Type B pancreatic cell (in vitro differentiated cells): ENCODE measurements at regions not wholly inside any gene's neighbourhood (a gene's known extent, or its start where the extent isn't known, plus 50 kb on each side); places are given as distances from the start of the nearest gene placed in this dataset.

Experiments
- DNase-seq: peaks from one replicate; pipeline ENCODE4 v3.0.0; 2021; ENCODE audit warnings: mixed read lengths; ENCODE audit not compliant: unreplicated experiment; ENCODE audit errors: extremely low spot score
- H3K27ac Mint-ChIP-seq: 2 replicates; pipeline ENCODE4 v1.8.0; 2021; ENCODE audit warnings: mild to moderate bottlenecking, mixed read lengths
- H3K27me3 Mint-ChIP-seq: 2 replicates; pipeline ENCODE4 v1.8.0; 2021; ENCODE audit warnings: mixed read lengths
- H3K36me3 Mint-ChIP-seq: 2 replicates; pipeline ENCODE4 v1.8.0; 2021; ENCODE audit warnings: mixed read lengths
- H3K4me1 Mint-ChIP-seq: one replicate; pipeline ENCODE4 v1.8.0; 2021; ENCODE audit warnings: mixed read lengths; ENCODE audit not compliant: unreplicated experiment
- H3K4me3 Mint-ChIP-seq: 2 replicates; pipeline ENCODE4 v1.8.0; 2021; ENCODE audit warnings: mild to moderate bottlenecking, mixed read lengths
- H3K9me3 Mint-ChIP-seq: 2 replicates; pipeline ENCODE4 v1.8.0; 2021; ENCODE audit warnings: mixed read lengths
- CTCF ChIP-seq: fragments of 200-600 bp; sonication (generic); conservative IDR thresholded peaks from 2 replicates; pipeline ENCODE4 v1.5.0; 2021; ENCODE audit warnings: antibody characterized with exemption, mild to moderate bottlenecking

DNA sequence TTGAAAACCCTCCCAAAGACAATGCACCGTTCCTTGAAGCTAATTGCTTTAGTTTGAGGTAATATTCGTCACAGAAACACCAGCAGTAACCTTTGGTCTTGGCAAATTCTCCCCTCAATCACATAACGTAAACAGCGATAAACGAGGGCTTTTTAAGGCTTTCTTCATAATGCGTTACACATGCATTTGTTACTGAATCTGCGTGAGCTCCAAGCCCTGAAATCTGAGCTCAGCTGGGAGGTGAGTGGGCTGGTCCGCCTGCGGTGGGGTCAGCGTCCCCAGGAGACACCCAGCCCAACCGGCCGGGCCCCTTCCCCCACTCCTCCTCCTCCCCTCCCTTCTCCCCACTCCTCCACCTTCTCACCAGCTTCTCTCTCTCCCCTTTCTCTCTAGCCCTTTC lies 91.1 kb downstream of the BARX1 start:
- no peak for DNase-seq
- peaks cover 5% of the 10 kb centered on the region for H3K27me3 Mint-ChIP-seq
- peak overlapping the region; percentile 27 for H3K4me3 Mint-ChIP-seq
- H3K4me1 Mint-ChIP-seq: peaks cover 13% of the 10 kb centered on the region
- no peaks in the 10 kb centered on the region for H3K9me3 Mint-ChIP-seq
- peak overlapping the region; percentile 10 for H3K27ac Mint-ChIP-seq
- no peak for TF ChIP-seq CTCF
- H3K36me3 Mint-ChIP-seq: no peaks in the 10 kb centered on the region

- no peak for TF ChIP-seq CTCF
- no peak overlapping the region for H3K4me3 Mint-ChIP-seq
- H3K27me3 Mint-ChIP-seq: peaks cover 8% of the 10 kb centered on the region
- DNase-seq: no peak
- H3K4me1 Mint-ChIP-seq: peaks cover 11% of the 10 kb centered on the region
- no peaks in the 10 kb centered on the region for H3K9me3 Mint-ChIP-seq
- H3K27ac Mint-ChIP-seq: no peak overlapping the region
- no peaks in the 10 kb centered on the region for H3K36me3 Mint-ChIP-seq
Measured at GRCh38 chr9:93862877-93863545, 92.1 kb downstream of the BARX1 start.

GRCh38 chr9:93861736-93862358 lies 93.3 kb downstream of the BARX1 start:
- H3K27ac Mint-ChIP-seq: no peak overlapping the region
- peaks cover 16% of the 10 kb centered on the region for H3K27me3 Mint-ChIP-seq
- H3K4me1 Mint-ChIP-seq: peaks cover 11% of the 10 kb centered on the region
- H3K4me3 Mint-ChIP-seq: no peak overlapping the region
- DNase-seq: no peak
- no peaks in the 10 kb centered on the region for H3K36me3 Mint-ChIP-seq
- no peaks in the 10 kb centered on the region for H3K9me3 Mint-ChIP-seq
- TF ChIP-seq CTCF: no peak

- Mint-ChIP-seq H3K27me3 (peaks cover 16% of the 10 kb centered on the region), H3K27ac (no peak overlapping the region), H3K36me3 (no peaks in the 10 kb centered on the region), H3K4me1 (peaks cover 11% of the 10 kb centered on the region), H3K9me3 (no peaks in the 10 kb centered on the region), H3K4me3 (no peak overlapping the region)
- TF ChIP-seq CTCF: no peak
- DNase-seq: no peak
Measured at GRCh38 chr9:93860694-93861658, 94.2 kb downstream of the BARX1 start.

DNA sequence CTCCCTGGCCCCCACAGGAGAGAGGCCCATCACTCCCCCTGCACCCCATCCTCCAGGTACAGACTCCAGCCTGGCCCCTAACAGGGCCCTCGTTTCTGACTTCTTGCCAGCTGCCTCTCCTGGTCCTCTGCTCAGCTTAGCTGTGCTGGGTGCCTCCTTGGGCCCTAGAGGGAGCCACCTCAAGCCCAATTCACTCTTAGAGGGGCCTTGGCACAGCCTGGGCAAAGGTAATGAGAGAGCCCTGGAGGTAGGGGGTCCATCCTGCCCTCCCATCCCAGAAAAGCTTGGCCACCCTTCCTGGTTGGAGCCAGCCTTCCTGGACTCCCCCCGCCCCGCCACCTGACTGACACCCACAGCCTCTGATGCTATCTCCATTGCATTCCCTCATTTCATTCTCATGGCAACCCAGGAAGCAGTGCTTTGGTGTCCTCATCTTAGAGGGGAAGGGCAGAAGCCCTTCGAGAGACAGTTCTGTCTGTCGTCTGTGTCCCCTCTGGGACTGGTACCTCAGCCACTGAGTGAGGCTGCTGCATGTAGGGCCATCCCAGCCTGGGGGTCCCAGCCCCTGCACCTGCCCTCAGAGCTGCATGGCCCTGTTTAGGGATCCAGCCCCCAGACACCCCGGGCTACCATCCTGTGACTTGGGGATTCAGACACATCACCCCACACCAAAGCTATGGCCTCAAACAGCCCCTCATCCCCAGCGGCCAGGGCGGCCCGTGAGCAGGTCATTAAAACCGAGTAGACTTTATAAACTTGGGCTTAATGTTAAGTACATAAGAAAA lies 95.5 kb downstream of the BARX1 start:
- Mint-ChIP-seq H3K36me3 (no peaks in the 10 kb centered on the region), H3K4me1 (peaks cover 10% of the 10 kb centered on the region), H3K4me3 (no peak overlapping the region), H3K9me3 (no peaks in the 10 kb centered on the region), H3K27me3 (peaks cover 16% of the 10 kb centered on the region), H3K27ac (no peak overlapping the region)
- no peak for DNase-seq
- no peak for TF ChIP-seq CTCF
